ENCODE measurements at regions not wholly inside any gene's neighbourhood (a gene's known extent, or its start where the extent isn't known, plus 50 kb on each side); places are given as distances from the start of the nearest gene placed in this dataset.

DNA sequence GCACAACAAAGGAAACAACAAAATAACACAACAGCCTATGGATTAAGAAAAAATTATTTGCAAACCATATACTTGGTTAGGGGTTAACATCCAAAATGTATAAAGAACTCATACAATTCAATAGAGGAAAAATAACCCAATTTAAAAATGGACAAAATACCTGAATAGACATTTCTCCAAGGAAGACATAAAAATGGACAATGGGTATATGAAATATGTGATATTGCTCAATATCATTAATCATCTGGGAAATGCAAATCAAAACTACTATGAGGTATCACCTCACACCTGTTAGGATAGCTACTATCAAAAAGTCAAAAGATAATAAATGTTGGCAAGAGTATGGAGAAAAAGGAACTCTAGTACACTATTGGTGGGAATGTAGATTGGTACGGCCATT lies 71.0 kb upstream of the THRB start:
- FAIRE-seq (no peak), DNase-seq (ENCODE audit: low read depth, low spot score) (no peak)
- no peaks in the 10 kb centered on the region for H3K9me1 ChIP-seq (replicated peaks; ENCODE audit: control insufficient read depth, extremely low read depth, insufficient read depth, low read length)
- no peaks in the 10 kb centered on the region for H3K79me2 ChIP-seq (ENCODE audit: control insufficient read depth, insufficient read depth, low read length)
- no peaks in the 10 kb centered on the region for H3K4me1 ChIP-seq (ENCODE audit: control insufficient read depth, extremely low read depth, insufficient read depth, low read length)
- no peaks in the 10 kb centered on the region for H3K27me3 ChIP-seq (ENCODE audit: control insufficient read depth in 2 of 2, insufficient read depth in 2 of 2, low read length in 2 of 2)
- H3K9me3 ChIP-seq (replicated peaks; ENCODE audit: control insufficient read depth, insufficient read depth, low read length), result no peaks in the 10 kb centered on the region
- H2AFZ ChIP-seq (ENCODE audit: low read depth, low read length), result no peak overlapping the region
- ChIA-PET CTCF (no interaction called here), POLR2A (no interaction called here)
- no peaks in the 10 kb centered on the region for H4K20me1 ChIP-seq (replicated peaks; ENCODE audit: control insufficient read depth, extremely low read depth, insufficient read depth, low read length)
- H3K4me3 ChIP-seq (replicated peaks in 1 of 3; ENCODE audit: insufficient read depth in 1 of 3, low read depth in 1 of 3, low read length in 3 of 3), result no peak overlapping the region
- no TSS peak for BruUV-seq (replicated peaks)
- H3K9ac ChIP-seq (replicated peaks; ENCODE audit: extremely low read depth, insufficient read depth, low read length), result no peak overlapping the region
- no peaks in the 10 kb centered on the region for H3K36me3 ChIP-seq (ENCODE audit: control insufficient read depth in 2 of 2, extremely low read depth in 1 of 2, insufficient read depth in 2 of 2, low read length in 2 of 2)
- intact Hi-C loops (cut with micrococcal nuclease) (no loop called here), dilution Hi-C loops (cut with MboI; ENCODE audit: extremely low pct_ligation_motif_present, low sequenced_read_pairs) (no loop called here)
- H3K27ac ChIP-seq (ENCODE audit: insufficient read depth, low read depth, low read length), result no peak overlapping the region
- no peak overlapping the region for H3K4me2 ChIP-seq (ENCODE audit: insufficient read depth, low read length)
- TF ChIP-seq GATA2 (IDR thresholded peaks at IDR 0.05; ENCODE audit: insufficient read depth, insufficient read length, low read depth, low read length), result no peak
- TF ChIP-seq, protein P1, sequence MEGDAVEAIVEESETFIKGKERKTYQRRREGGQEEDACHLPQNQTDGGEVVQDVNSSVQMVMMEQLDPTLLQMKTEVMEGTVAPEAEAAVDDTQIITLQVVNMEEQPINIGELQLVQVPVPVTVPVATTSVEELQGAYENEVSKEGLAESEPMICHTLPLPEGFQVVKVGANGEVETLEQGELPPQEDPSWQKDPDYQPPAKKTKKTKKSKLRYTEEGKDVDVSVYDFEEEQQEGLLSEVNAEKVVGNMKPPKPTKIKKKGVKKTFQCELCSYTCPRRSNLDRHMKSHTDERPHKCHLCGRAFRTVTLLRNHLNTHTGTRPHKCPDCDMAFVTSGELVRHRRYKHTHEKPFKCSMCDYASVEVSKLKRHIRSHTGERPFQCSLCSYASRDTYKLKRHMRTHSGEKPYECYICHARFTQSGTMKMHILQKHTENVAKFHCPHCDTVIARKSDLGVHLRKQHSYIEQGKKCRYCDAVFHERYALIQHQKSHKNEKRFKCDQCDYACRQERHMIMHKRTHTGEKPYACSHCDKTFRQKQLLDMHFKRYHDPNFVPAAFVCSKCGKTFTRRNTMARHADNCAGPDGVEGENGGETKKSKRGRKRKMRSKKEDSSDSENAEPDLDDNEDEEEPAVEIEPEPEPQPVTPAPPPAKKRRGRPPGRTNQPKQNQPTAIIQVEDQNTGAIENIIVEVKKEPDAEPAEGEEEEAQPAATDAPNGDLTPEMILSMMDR (IDR thresholded peaks at IDR 0.05; ENCODE audit: extremely low read depth in 1 of 2, insufficient read depth in 1 of 2, low read depth in 1 of 2, low read length in 2 of 2), result no peak
- no peak for TF ChIP-seq FOS (IDR thresholded peaks at IDR 0.05; ENCODE audit: borderline replicate concordance, insufficient read depth, low read length)
- TF ChIP-seq EZH2 (IDR thresholded peaks at IDR 0.05; ENCODE audit: borderline replicate concordance, low read depth, low read length, severe bottlenecking), result no peak
- TF ChIP-seq MYC (IDR thresholded peaks at IDR 0.05; ENCODE audit: low read depth, low read length), result no peak
- TF ChIP-seq POLR2A (IDR thresholded peaks at IDR 0.05; ENCODE audit: low read depth, low read length), result no peak
- TF ChIP-seq, protein P2, sequence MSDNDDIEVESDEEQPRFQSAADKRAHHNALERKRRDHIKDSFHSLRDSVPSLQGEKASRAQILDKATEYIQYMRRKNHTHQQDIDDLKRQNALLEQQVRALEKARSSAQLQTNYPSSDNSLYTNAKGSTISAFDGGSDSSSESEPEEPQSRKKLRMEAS (IDR thresholded peaks at IDR 0.05; ENCODE audit: insufficient read depth, insufficient read length), result no peak
- no peak for TF ChIP-seq POLR2AphosphoS5 (IDR thresholded peaks at IDR 0.05; ENCODE audit: insufficient read depth, low read depth, low read length)
- no peak for TF ChIP-seq JUN (IDR thresholded peaks at IDR 0.05; ENCODE audit: borderline replicate concordance, insufficient read depth, insufficient read length, low read depth)

Data from endothelial cell of umbilical vein (primary cell).